Ishikawa (cell line): ENCODE measurements at regions not wholly inside any gene's neighbourhood (a gene's known extent, or its start where the extent isn't known, plus 50 kb on each side); places are given as distances from the start of the nearest gene placed in this dataset.

ENCODE experiments used
- CEBPB ChIP-seq: IDR thresholded peaks from 2 replicates; pipeline ENCODE4 v1.6.1; 2012
- CREB1 ChIP-seq: IDR thresholded peaks from 2 replicates; pipeline ENCODE4 v1.6.1; 2012; ENCODE audit warnings: low read depth
- EGR1 ChIP-seq: IDR thresholded peaks from 2 replicates; pipeline ENCODE4 v1.6.1; 2012
- EP300 ChIP-seq: IDR thresholded peaks from 2 replicates; pipeline ENCODE4 v1.6.1; 2012; ENCODE audit warnings: borderline replicate concordance
- FOXM1 ChIP-seq: IDR thresholded peaks from 2 replicates; pipeline ENCODE4 v1.6.1; 2012; ENCODE audit warnings: low read depth, borderline replicate concordance
- NFIC ChIP-seq: IDR thresholded peaks from 2 replicates; pipeline ENCODE4 v1.6.1; 2012
- RAD21 ChIP-seq: IDR thresholded peaks from 2 replicates; pipeline ENCODE4 v1.6.1; 2012; ENCODE audit warnings: low read depth
- REST ChIP-seq: IDR thresholded peaks from 2 replicates; pipeline ENCODE4 v1.6.1; 2012; ENCODE audit warnings: low read depth, mild to moderate bottlenecking
- TAF1 ChIP-seq: IDR thresholded peaks from 2 replicates; pipeline ENCODE4 v1.6.1; 2012; ENCODE audit warnings: low read depth, mild to moderate bottlenecking
- TCF12 ChIP-seq: IDR thresholded peaks from 2 replicates; pipeline ENCODE4 v1.6.1; 2012; ENCODE audit warnings: low read depth
- TEAD4 ChIP-seq: IDR thresholded peaks from 2 replicates; pipeline ENCODE4 v1.6.1; 2012
- USF1 ChIP-seq: IDR thresholded peaks from 2 replicates; pipeline ENCODE4 v1.6.1; 2012
- YY1 ChIP-seq: IDR thresholded peaks from 2 replicates; pipeline ENCODE4 v1.6.1; 2012; ENCODE audit warnings: low read depth
- ZBTB7A ChIP-seq: IDR thresholded peaks from 2 replicates; pipeline ENCODE4 v1.6.1; 2012; ENCODE audit warnings: low read depth
- TF ChIP-seq, protein P1 (sequence below): IDR thresholded peaks from 2 replicates; pipeline ENCODE4 v1.6.1; 2012

DNA sequence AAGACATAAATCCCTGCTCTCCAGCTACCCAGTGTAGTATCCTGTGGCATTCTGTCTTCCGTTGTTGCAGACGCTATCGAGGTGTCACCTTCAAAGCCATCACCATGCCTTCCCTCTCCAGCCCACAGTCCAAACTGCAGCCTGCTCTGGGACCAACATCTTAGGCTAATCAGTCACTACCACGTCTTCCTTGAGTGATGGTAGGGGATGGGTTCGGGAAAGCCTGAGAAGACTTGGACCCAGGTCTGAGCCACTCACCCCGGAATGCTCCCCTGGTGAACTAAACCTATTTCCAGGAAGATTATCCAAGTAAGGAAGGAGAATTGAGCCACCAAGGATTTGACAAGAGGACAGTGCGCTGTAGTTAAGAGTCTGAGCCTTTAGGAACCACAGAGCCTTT is 52.9 kb upstream of the IRX1 start:
- TF ChIP-seq TCF12 (no peak), NFIC (no peak), YY1 (no peak), EGR1 (no peak), ZBTB7A (no peak), FOXM1 (no peak), USF1 (no peak), CREB1 (no peak), RAD21 (no peak), REST (no peak), TEAD4 (no peak)

DNA sequence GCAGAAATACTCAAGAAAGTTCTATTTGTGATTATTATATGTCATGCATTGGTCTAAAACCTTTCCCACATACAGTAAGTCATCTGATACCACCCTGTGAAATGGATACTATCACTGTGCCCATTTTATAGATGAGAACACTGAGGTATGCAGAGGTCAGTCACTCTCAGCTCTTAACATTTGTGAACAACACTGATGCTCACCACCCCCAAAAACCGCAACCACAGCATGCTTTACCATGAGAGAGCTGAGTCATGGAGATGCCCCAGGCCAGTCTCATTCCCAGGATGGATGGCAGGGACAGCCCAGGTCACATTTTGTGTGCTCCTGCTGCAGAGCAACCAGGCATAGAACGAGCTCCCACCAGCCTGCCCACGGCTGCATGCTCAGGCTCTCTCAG is 53.5 kb upstream of the IRX1 start:
- no peak for TF ChIP-seq RAD21
- no peak for TF ChIP-seq TAF1
- TF ChIP-seq TEAD4: no peak
- TF ChIP-seq, protein P1, sequence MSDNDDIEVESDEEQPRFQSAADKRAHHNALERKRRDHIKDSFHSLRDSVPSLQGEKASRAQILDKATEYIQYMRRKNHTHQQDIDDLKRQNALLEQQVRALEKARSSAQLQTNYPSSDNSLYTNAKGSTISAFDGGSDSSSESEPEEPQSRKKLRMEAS: no peak
- no peak for TF ChIP-seq FOXM1
- TF ChIP-seq CEBPB: no peak
- TF ChIP-seq NFIC: no peak
- no peak for TF ChIP-seq EP300
- no peak for TF ChIP-seq ZBTB7A

- TF ChIP-seq TAF1 (no peak), FOXM1 (no peak), TCF12 (no peak), EP300 (no peak), CREB1 (no peak), USF1 (no peak), REST (no peak), EGR1 (no peak), YY1 (no peak), RAD21 (no peak), ZBTB7A (no peak), CEBPB (no peak), TEAD4 (no peak)
- TF ChIP-seq, protein P1: no peak
Measured at GRCh38 chr5:3538886-3539285, 56.7 kb upstream of the IRX1 start.

DNA sequence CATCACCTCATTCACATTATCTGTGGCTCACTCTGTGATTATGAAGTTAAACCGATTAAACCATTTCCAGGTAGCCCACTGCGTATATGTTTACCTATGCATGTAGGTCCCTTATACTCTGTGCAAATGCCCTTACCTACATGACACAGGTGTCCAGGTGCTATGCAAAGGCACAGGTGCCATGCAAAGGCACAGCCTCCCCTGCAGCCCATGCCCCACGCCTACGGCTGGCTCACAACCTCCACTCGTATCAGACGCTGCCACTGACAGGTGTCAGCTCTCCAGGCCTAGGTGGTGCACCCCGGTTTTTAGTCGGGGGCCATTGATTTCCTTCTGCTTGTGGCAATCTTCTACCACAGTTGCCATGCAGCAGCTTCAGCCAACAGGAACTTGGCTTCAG is 57.7 kb upstream of the IRX1 start:
- TF ChIP-seq NFIC: no peak
- no peak for TF ChIP-seq TEAD4
- no peak for TF ChIP-seq CEBPB
- TF ChIP-seq EGR1: no peak
- no peak for TF ChIP-seq CREB1
- TF ChIP-seq, protein P1: no peak
- no peak for TF ChIP-seq TCF12
- TF ChIP-seq FOXM1: no peak

DNA sequence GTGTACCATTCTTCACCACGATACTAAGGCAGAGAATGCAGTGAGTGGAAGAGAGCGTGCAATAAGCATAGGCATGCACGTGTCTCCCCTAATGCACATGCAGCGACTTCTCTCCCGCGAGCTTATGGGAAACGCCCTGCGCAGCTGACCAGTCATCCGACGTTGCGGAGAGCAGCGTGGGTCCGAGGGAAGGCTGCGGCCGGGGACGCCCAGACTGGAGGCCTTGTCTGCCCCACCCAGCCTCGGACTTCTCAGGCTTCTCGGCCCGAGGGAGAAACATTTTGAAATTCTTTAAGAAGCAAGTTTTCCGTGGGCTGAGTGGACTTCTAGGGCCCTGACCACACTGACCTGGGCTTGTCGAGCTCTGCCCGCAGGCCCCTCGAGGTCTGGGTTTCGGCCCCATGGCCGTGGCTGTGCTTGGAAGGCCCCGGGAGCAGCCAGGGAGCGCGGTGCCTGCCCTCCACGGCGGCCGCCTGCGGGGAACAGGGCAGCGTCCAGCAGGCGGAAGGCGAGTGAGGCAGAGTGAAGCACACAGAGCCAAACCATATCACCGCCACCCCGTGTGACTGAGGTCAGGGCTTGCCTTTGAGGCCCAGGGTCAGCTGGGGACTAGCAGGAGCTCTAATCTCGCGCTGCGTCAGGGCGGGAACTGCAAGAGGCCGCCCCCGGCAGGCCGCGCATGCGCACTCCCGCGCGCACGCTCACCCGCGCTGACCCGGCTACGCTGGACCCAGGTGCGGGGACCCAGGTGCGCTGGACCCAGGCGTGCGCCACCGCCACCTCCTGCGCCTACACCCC is 60.0 kb upstream of the IRX1 start:
- no peak for TF ChIP-seq CREB1
- no peak for TF ChIP-seq NFIC
- TF ChIP-seq USF1: no peak
- TF ChIP-seq, protein P1: no peak
- TF ChIP-seq TEAD4: no peak
- TF ChIP-seq ZBTB7A: no peak
- TF ChIP-seq YY1: no peak
- TF ChIP-seq TAF1: no peak
- no peak for TF ChIP-seq RAD21
- TF ChIP-seq EGR1: no peak
- TF ChIP-seq FOXM1: no peak
- TF ChIP-seq TCF12: no peak
- TF ChIP-seq EP300: no peak
